GM23338 (cell line): ENCODE measurements at regions not wholly inside any gene's neighbourhood (a gene's known extent, or its start where the extent isn't known, plus 50 kb on each side); places are given as distances from the start of the nearest gene placed in this dataset.

ENCODE experiments used
- EZH2 ChIP-seq: fragments of 200-600 bp; sonication (generic); IDR thresholded peaks from one replicate; pipeline ENCODE4 v1.8.0; 2017; ENCODE audit warnings: antibody characterized with exemption, mild to moderate bottlenecking, low read depth; ENCODE audit not compliant: unreplicated experiment
- EZH2phosphoT487 ChIP-seq: fragments of 200-600 bp; sonication (generic); IDR thresholded peaks from one replicate; pipeline ENCODE4 v1.8.1; 2018; ENCODE audit warnings: antibody characterized with exemption; ENCODE audit not compliant: unreplicated experiment
- JUNB ChIP-seq: IDR thresholded peaks from one replicate; pipeline ENCODE4 v1.6.1; 2016; ENCODE audit warnings: antibody characterized with exemption; ENCODE audit not compliant: unreplicated experiment
- POLR2AphosphoS5 ChIP-seq: IDR thresholded peaks from 2 replicates; pipeline ENCODE4 v1.6.1; 2016; ENCODE audit warnings: antibody characterized with exemption, low read depth
- ZNF331 ChIP-seq: fragments of 250-450 bp; sonication (Bioruptor Pico); IDR thresholded peaks from 2 replicates; pipeline ENCODE4 v1.5.0; 2020; ENCODE audit warnings: low read depth, mild to moderate bottlenecking, moderate library complexity
- TF ChIP-seq, protein P1 (sequence below), 2 experiments: fragments of 200-600 bp in 1 of 2; sonication (generic) in 1 of 2; conservative IDR thresholded peaks; 2 replicates each; pipeline versions ENCODE4 v1.5.1 to v1.6.1; 2016 to 2017; ENCODE audit warnings: antibody characterized with exemption in 2 of 2, low read depth in 2 of 2, mild to moderate bottlenecking in 2 of 2, moderate library complexity in 1 of 2
- TF ChIP-seq, protein P2 (sequence below): IDR thresholded peaks from one replicate; pipeline ENCODE4 v1.6.1; 2018; ENCODE audit warnings: antibody characterized with exemption; ENCODE audit not compliant: unreplicated experiment
- TF ChIP-seq, protein P3 (sequence below): IDR thresholded peaks from 2 replicates; pipeline ENCODE4 v1.6.1; 2016; ENCODE audit warnings: antibody characterized with exemption

DNA sequence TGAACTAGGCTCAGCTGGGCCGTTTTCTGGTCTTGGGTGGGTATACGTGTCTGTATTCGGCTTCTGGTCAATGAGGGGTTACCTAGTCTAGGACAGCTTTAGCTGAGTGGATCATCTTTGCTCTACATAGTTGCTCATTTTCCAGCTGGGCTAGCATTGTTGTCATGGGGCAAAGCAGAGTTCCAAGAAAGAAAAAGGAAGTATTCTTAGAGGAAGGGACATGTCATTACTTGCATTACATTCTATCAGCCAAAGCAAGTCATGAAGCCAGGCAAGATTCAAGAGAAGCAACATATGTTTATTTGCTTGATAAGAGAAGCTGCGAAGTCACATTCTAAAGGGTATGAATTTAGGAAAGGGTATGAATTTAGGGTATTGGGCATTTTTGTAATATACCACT is 396.5 kb downstream of the ZNF608 start:
- no peak for TF ChIP-seq EZH2
- TF ChIP-seq, protein P1, sequence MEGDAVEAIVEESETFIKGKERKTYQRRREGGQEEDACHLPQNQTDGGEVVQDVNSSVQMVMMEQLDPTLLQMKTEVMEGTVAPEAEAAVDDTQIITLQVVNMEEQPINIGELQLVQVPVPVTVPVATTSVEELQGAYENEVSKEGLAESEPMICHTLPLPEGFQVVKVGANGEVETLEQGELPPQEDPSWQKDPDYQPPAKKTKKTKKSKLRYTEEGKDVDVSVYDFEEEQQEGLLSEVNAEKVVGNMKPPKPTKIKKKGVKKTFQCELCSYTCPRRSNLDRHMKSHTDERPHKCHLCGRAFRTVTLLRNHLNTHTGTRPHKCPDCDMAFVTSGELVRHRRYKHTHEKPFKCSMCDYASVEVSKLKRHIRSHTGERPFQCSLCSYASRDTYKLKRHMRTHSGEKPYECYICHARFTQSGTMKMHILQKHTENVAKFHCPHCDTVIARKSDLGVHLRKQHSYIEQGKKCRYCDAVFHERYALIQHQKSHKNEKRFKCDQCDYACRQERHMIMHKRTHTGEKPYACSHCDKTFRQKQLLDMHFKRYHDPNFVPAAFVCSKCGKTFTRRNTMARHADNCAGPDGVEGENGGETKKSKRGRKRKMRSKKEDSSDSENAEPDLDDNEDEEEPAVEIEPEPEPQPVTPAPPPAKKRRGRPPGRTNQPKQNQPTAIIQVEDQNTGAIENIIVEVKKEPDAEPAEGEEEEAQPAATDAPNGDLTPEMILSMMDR (conservative IDR thresholded peaks at IDR 0.05; ENCODE audit: low read depth in 2 of 2) = no peak
- TF ChIP-seq POLR2AphosphoS5 = no peak
- TF ChIP-seq, protein P2, sequence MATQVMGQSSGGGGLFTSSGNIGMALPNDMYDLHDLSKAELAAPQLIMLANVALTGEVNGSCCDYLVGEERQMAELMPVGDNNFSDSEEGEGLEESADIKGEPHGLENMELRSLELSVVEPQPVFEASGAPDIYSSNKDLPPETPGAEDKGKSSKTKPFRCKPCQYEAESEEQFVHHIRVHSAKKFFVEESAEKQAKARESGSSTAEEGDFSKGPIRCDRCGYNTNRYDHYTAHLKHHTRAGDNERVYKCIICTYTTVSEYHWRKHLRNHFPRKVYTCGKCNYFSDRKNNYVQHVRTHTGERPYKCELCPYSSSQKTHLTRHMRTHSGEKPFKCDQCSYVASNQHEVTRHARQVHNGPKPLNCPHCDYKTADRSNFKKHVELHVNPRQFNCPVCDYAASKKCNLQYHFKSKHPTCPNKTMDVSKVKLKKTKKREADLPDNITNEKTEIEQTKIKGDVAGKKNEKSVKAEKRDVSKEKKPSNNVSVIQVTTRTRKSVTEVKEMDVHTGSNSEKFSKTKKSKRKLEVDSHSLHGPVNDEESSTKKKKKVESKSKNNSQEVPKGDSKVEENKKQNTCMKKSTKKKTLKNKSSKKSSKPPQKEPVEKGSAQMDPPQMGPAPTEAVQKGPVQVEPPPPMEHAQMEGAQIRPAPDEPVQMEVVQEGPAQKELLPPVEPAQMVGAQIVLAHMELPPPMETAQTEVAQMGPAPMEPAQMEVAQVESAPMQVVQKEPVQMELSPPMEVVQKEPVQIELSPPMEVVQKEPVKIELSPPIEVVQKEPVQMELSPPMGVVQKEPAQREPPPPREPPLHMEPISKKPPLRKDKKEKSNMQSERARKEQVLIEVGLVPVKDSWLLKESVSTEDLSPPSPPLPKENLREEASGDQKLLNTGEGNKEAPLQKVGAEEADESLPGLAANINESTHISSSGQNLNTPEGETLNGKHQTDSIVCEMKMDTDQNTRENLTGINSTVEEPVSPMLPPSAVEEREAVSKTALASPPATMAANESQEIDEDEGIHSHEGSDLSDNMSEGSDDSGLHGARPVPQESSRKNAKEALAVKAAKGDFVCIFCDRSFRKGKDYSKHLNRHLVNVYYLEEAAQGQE = no peak
- no peak for TF ChIP-seq ZNF331 (CRISPR knock-in tag)
- TF ChIP-seq, protein P3, sequence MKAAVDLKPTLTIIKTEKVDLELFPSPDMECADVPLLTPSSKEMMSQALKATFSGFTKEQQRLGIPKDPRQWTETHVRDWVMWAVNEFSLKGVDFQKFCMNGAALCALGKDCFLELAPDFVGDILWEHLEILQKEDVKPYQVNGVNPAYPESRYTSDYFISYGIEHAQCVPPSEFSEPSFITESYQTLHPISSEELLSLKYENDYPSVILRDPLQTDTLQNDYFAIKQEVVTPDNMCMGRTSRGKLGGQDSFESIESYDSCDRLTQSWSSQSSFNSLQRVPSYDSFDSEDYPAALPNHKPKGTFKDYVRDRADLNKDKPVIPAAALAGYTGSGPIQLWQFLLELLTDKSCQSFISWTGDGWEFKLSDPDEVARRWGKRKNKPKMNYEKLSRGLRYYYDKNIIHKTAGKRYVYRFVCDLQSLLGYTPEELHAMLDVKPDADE = no peak
- TF ChIP-seq JUNB = no peak
- TF ChIP-seq EZH2phosphoT487 = no peak
